Common myeloid progenitor, CD34-positive (primary cell): ENCODE measurements at regions not wholly inside any gene's neighbourhood (a gene's known extent, or its start where the extent isn't known, plus 50 kb on each side); places are given as distances from the start of the nearest gene placed in this dataset.

Experiments used
- CTCF ChIA-PET: fragments of 350-600 bp; sonication (Branson Sonifier 250); formaldehyde crosslinking; loops from one replicate; lab custom pipeline; 2021; ENCODE audit warnings: antibody characterized with exemption; lab: Charles Lee
- POLR2A ChIA-PET: fragments of 350-600 bp; sonication (Branson Sonifier 250); formaldehyde crosslinking; loops from one replicate; lab custom pipeline; 2021; ENCODE audit warnings: antibody characterized with exemption; lab: Charles Lee
- DNase-seq, 3 donors: peaks; one replicate each; pipeline versions ENCODE4 v3.0.0 to v3.0.0-alpha.2; 2013
- H3K27ac ChIP-seq, 2 experiments: 1 replicate in 1 of 2; 2 replicates in 1 of 2; pipeline ENCODE4 v1.7.0; 2013; ENCODE audit warnings: inconsistent platforms in 2 of 2, low read length in 2 of 2, mild to moderate bottlenecking in 2 of 2, low read depth in 1 of 2, moderate library complexity in 1 of 2; ENCODE audit not compliant: severe bottlenecking in 2 of 2, insufficient read depth in 1 of 2, poor library complexity in 1 of 2
- H3K27me3 ChIP-seq, 5 experiments: replicated peaks in 2 of 5; 1 replicate in 3 of 5; 2 replicates in 2 of 5; pipeline versions ENCODE4 v1.6.1 to v1.7.0; 2013; ENCODE audit warnings: low read length in 4 of 5, mild to moderate bottlenecking in 2 of 5, moderate library complexity in 2 of 5, inconsistent platforms in 1 of 5; ENCODE audit not compliant: insufficient read depth in 5 of 5, control insufficient read depth in 4 of 5
- H3K36me3 ChIP-seq, 4 experiments: 1 replicate in 2 of 4; 2 replicates in 2 of 4; pipeline versions ENCODE4 v1.6.1 to v1.7.0; 2013; ENCODE audit warnings: low read length in 3 of 4, control low read depth in 1 of 4, mild to moderate bottlenecking in 1 of 4; ENCODE audit not compliant: control insufficient read depth in 4 of 4, insufficient read depth in 4 of 4
- H3K4me1 ChIP-seq, 4 experiments: 1 replicate in 3 of 4; 2 replicates in 1 of 4; pipeline versions ENCODE4 v1.6.1 to v1.7.1; 2013; ENCODE audit warnings: low read length in 3 of 4, mild to moderate bottlenecking in 3 of 4, control low read depth in 1 of 4, inconsistent platforms in 1 of 4, moderate library complexity in 1 of 4; ENCODE audit not compliant: control insufficient read depth in 4 of 4, insufficient read depth in 4 of 4; ENCODE audit errors: control extremely low read depth in 1 of 4
- H3K4me3 ChIP-seq, 7 experiments: 1 replicate in 4 of 7; 2 replicates in 3 of 7; pipeline versions ENCODE4 v1.5.1 to v1.7.0; 2013; ENCODE audit warnings: mild to moderate bottlenecking in 7 of 7, low read length in 6 of 7, moderate library complexity in 6 of 7, inconsistent platforms in 2 of 7, low read depth in 2 of 7, control low read depth in 1 of 7; ENCODE audit not compliant: insufficient read depth in 4 of 7, control insufficient read depth in 1 of 7; ENCODE audit errors: extremely low read depth in 1 of 7
- H3K9me3 ChIP-seq, 5 experiments: 1 replicate in 4 of 5; 2 replicates in 1 of 5; pipeline versions ENCODE4 v1.6.1 to v1.7.1; 2013; ENCODE audit warnings: low read length in 4 of 5, mild to moderate bottlenecking in 2 of 5, inconsistent platforms in 1 of 5, low read depth in 1 of 5, moderate library complexity in 1 of 5; ENCODE audit not compliant: control insufficient read depth in 4 of 5, insufficient read depth in 2 of 5; ENCODE audit errors: control extremely low read depth in 1 of 5
- WGBS: methylation state at CpG from one replicate; pipeline ENCODE4 v1.1.5; 2013; ENCODE audit not compliant: insufficient coverage; 5-methylcytosine and 5-hydroxymethylcytosine counted together

DNA sequence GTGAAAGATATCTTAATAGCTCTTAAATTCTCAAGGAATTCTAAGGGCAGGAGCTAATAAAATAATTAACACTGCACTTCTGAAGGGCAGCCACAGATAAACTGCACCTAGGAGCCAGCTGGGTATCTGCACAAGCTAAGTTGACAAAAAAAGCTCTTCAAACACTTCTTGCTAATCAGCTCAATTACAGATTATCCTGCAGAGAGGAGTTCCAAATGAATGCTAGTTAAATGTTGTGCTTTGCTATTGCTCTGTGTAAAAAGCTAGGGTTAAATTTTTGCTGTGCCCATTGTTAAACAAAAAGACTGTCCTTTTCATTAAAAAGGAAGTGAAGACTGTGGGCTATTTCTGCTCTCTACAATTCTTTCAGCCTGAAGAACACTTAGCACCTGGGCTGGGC, 158.5 kb upstream of the SHISA6 start:
- ChIA-PET CTCF (no interaction called here), POLR2A (no interaction called here)
- no peaks in the 10 kb centered on the region for H3K9me3 ChIP-seq
- no peak overlapping the region for H3K4me3 ChIP-seq
- no peak overlapping the region for H3K27ac ChIP-seq
- no peak for DNase-seq
- no peaks in the 10 kb centered on the region for H3K36me3 ChIP-seq
- no peaks in the 10 kb centered on the region for H3K27me3 ChIP-seq
- H3K4me1 ChIP-seq: no peaks in the 10 kb centered on the region

DNA sequence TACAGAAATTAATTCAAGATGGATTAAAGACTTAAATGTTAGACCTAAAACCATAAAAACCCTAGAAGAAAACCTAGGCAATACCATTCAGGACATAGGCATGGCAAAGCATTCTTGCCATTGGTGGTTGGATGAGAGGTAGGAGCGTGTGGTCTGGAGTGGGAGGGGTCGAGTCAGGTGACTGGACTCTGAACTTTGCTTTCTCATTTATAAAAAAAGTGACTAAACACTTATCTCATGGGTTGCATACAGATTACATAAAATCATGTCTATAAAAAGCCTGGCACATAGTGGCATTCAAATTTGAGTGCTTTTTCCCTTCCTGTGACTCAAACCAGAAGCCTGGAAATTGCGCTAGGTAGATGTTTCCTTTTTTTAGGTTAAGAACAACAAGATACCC, 159.7 kb upstream of the SHISA6 start:
- Histone ChIP-seq H3K4me3 (no peak overlapping the region), H3K27me3 (no peaks in the 10 kb centered on the region), H3K36me3 (no peaks in the 10 kb centered on the region), H3K4me1 (no peaks in the 10 kb centered on the region), H3K9me3 (no peaks in the 10 kb centered on the region), H3K27ac (no peak overlapping the region)
- POLR2A ChIA-PET: no interaction called here
- CTCF ChIA-PET: no interaction called here
- DNase-seq: no peak
- no CpG with 5 or more reads among the region's 3 CpGs for WGBS

- WGBS: no CpG with 5 or more reads among the region's 1 CpG
- ChIA-PET CTCF (no interaction called here), POLR2A (no interaction called here)
- Histone ChIP-seq H3K36me3 (no peaks in the 10 kb centered on the region), H3K4me3 (no peak overlapping the region), H3K4me1 (no peaks in the 10 kb centered on the region), H3K9me3 (no peaks in the 10 kb centered on the region), H3K27ac (no peak overlapping the region), H3K27me3 (no peaks in the 10 kb centered on the region)
- no peak for DNase-seq
These were observed 163.3 kb upstream of the SHISA6 start for GRCh38 chr17:11077673-11078072.

DNA sequence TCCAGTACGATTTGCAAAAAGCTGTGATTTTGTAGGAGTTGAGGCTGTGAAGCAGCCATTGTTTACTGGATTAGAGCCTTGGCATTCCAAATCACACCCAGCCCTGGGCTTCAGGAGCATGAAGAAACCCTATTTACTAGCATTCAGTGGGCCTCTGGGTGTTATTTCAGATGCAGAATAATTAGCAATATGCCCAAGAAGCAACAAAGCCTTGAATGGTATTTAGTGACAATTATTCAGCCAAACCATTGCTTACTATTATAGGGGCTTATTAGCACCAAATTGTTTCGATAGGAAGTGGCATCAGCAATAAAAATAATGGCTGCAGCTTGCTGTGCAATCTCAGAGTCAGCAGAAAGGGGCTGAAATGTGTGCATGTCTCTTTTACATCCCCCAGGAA, 166.6 kb upstream of the SHISA6 start:
- no peaks in the 10 kb centered on the region for H3K4me1 ChIP-seq
- DNase-seq: no peak
- ChIA-PET POLR2A (no interaction called here), CTCF (no interaction called here)
- no peak overlapping the region for H3K4me3 ChIP-seq
- 79% methylated on average over 2 of the region's 2 CpGs for WGBS
- no peaks in the 10 kb centered on the region for H3K36me3 ChIP-seq
- no peak overlapping the region for H3K27ac ChIP-seq
- no peaks in the 10 kb centered on the region for H3K9me3 ChIP-seq
- no peaks in the 10 kb centered on the region for H3K27me3 ChIP-seq

DNA sequence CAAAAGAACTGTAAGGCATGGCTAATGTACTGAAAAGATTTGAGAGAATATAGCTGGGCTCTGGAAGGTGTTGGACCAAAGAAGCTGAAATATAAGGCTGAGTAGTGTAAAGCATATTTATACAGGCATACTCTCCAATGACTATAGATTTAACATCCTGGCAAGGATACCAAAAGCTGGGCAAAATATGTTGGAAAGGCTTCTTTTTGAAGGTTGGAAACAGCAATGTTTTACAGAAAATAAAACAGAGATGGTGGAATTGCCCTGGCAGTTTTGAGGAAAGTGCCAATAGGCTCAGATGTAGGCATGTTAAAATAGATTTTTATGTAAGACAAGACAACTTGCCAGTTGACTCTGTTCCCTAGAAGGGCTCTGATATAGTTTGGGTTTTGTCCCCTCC, 184.1 kb upstream of the SHISA6 start:
- no peaks in the 10 kb centered on the region for H3K4me1 ChIP-seq
- H3K27ac ChIP-seq: no peak overlapping the region
- H3K36me3 ChIP-seq: no peaks in the 10 kb centered on the region
- no peak for DNase-seq
- POLR2A ChIA-PET: no interaction called here
- H3K9me3 ChIP-seq: no peaks in the 10 kb centered on the region
- no peaks in the 10 kb centered on the region for H3K27me3 ChIP-seq
- CTCF ChIA-PET: no interaction called here
- H3K4me3 ChIP-seq: no peak overlapping the region

GRCh38 chr17:11053846-11054245, 187.2 kb upstream of the SHISA6 start:
- no peaks in the 10 kb centered on the region for H3K4me1 ChIP-seq
- H3K27ac ChIP-seq: no peak overlapping the region
- H3K27me3 ChIP-seq: no peaks in the 10 kb centered on the region
- H3K36me3 ChIP-seq: no peaks in the 10 kb centered on the region
- DNase-seq: no peak
- POLR2A ChIA-PET: no interaction called here
- no peaks in the 10 kb centered on the region for H3K9me3 ChIP-seq
- WGBS: 88% methylated on average over 2 of the region's 3 CpGs
- CTCF ChIA-PET: no interaction called here
- H3K4me3 ChIP-seq: no peak overlapping the region

DNA sequence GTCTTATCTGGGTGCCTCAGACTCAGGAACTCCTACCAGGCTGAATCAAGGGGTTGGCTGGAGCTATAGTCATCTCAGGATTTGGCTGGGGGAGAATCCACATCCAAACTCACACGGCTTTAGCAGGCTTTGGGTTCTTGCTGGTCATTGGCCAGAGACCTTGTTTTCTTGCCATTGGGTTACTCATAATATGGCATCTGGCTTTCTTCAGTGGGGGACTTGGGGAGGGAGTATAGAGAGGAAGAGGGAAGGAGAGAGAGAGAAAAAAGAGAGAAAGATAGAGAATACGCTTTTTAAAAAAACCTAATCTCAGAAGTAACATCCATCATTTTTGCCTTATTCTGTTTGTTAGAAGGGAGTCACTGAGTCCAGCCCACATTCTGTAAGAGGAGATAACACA, 191.5 kb upstream of the SHISA6 start:
- CTCF ChIA-PET: no interaction called here
- WGBS: 100% methylated on average over 1 of the region's 2 CpGs
- POLR2A ChIA-PET: no interaction called here

GRCh38 chr17:11047228-11047627, 193.8 kb upstream of the SHISA6 start:
- Histone ChIP-seq H3K4me3 (no peak overlapping the region), H3K27me3 (no peaks in the 10 kb centered on the region), H3K4me1 (no peaks in the 10 kb centered on the region), H3K9me3 (no peaks in the 10 kb centered on the region), H3K27ac (no peak overlapping the region), H3K36me3 (no peaks in the 10 kb centered on the region)
- no CpG with 5 or more reads among the region's 2 CpGs for WGBS
- DNase-seq: no peak
- ChIA-PET CTCF (no interaction called here), POLR2A (no interaction called here)

More for the DNA sequence above, 191.5 kb upstream of the SHISA6 start:
- no peaks in the 10 kb centered on the region for H3K4me1 ChIP-seq
- H3K4me3 ChIP-seq: no peak overlapping the region
- H3K9me3 ChIP-seq: no peaks in the 10 kb centered on the region
- H3K27ac ChIP-seq: no peak overlapping the region
- H3K27me3 ChIP-seq: no peaks in the 10 kb centered on the region
- no peaks in the 10 kb centered on the region for H3K36me3 ChIP-seq
- DNase-seq: no peak
